PC-3 (cell line): ENCODE measurements at regions not wholly inside any gene's neighbourhood (a gene's known extent, or its start where the extent isn't known, plus 50 kb on each side); places are given as distances from the start of the nearest gene placed in this dataset.

Source experiments
- EZH2 ChIP-seq: fragments of 300-600 bp; sonication (generic); IDR thresholded peaks from one replicate; pipeline ENCODE4 v1.6.1; 2017; ENCODE audit warnings: antibody characterized with exemption, mild to moderate bottlenecking, low read length; ENCODE audit not compliant: unreplicated experiment
- TF ChIP-seq, protein P1 (sequence below): fragments of 300-600 bp; sonication (generic); conservative IDR thresholded peaks from 2 replicates; pipeline ENCODE4 v1.5.1; 2017; ENCODE audit warnings: antibody characterized with exemption, low read depth, mild to moderate bottlenecking, low read length

GRCh38 chr10:42982891-42983506, 93.9 kb upstream of the RET start:
- TF ChIP-seq, protein P1, sequence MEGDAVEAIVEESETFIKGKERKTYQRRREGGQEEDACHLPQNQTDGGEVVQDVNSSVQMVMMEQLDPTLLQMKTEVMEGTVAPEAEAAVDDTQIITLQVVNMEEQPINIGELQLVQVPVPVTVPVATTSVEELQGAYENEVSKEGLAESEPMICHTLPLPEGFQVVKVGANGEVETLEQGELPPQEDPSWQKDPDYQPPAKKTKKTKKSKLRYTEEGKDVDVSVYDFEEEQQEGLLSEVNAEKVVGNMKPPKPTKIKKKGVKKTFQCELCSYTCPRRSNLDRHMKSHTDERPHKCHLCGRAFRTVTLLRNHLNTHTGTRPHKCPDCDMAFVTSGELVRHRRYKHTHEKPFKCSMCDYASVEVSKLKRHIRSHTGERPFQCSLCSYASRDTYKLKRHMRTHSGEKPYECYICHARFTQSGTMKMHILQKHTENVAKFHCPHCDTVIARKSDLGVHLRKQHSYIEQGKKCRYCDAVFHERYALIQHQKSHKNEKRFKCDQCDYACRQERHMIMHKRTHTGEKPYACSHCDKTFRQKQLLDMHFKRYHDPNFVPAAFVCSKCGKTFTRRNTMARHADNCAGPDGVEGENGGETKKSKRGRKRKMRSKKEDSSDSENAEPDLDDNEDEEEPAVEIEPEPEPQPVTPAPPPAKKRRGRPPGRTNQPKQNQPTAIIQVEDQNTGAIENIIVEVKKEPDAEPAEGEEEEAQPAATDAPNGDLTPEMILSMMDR, result no peak
- no peak for TF ChIP-seq EZH2
